ENCODE measurements at regions not wholly inside any gene's neighbourhood (a gene's known extent, or its start where the extent isn't known, plus 50 kb on each side); places are given as distances from the start of the nearest gene placed in this dataset.

- DNase-seq = no peak
- H3K27me3 ChIP-seq = no peaks in the 10 kb centered on the region
- H3K27ac ChIP-seq = no peak overlapping the region
- intact Hi-C loops (cut with DNase I; ENCODE audit: low total_unique reads) = no loop called here
- H3K4me1 ChIP-seq = no peaks in the 10 kb centered on the region
- H3K9me3 ChIP-seq = no peaks in the 10 kb centered on the region
- TF ChIP-seq CTCF (IDR thresholded peaks at IDR 0.05) (no peak), POLR2A (IDR thresholded peaks at IDR 0.05) (no peak)
- H3K36me3 ChIP-seq (ENCODE audit: low read depth, missing control alignments) = no peaks in the 10 kb centered on the region
- no peak overlapping the region for H3K4me3 ChIP-seq
- 85 to 89% methylated on average over 7 of the region's 7 CpGs for WGBS, 2 donors
These were observed 223.4 kb upstream of the AMIGO2 start for GRCh38 chr12:47303207-47303606.

- H3K4me1 ChIP-seq = no peaks in the 10 kb centered on the region
- intact Hi-C loops (cut with DNase I; ENCODE audit: low total_unique reads) = no loop called here
- DNase-seq = no peak
- H3K36me3 ChIP-seq (ENCODE audit: low read depth, missing control alignments) = no peaks in the 10 kb centered on the region
- H3K27ac ChIP-seq = no peak overlapping the region
- H3K9me3 ChIP-seq = no peaks in the 10 kb centered on the region
- no peaks in the 10 kb centered on the region for H3K27me3 ChIP-seq
- no peak overlapping the region for H3K4me3 ChIP-seq
- WGBS, 2 donors = 57 to 71% methylated on average over 6 of the region's 6 CpGs
- no peak for TF ChIP-seq CTCF (IDR thresholded peaks at IDR 0.05)
These were observed 222.4 kb upstream of the AMIGO2 start for GRCh38 chr12:47302111-47302671.

- TF ChIP-seq CTCF (IDR thresholded peaks at IDR 0.05) (no peak), POLR2A (IDR thresholded peaks at IDR 0.05) (no peak)
- Histone ChIP-seq H3K27me3 (no peaks in the 10 kb centered on the region), H3K4me3 (no peak overlapping the region), H3K36me3 (ENCODE audit: low read depth, missing control alignments) (no peaks in the 10 kb centered on the region), H3K4me1 (no peaks in the 10 kb centered on the region), H3K9me3 (no peaks in the 10 kb centered on the region), H3K27ac (no peak overlapping the region)
- WGBS, 2 donors = 83 to 90% methylated on average over 1 of the region's 1 CpG
- intact Hi-C loops (cut with DNase I; ENCODE audit: low total_unique reads) = no loop called here
- no peak for DNase-seq
These were observed 219.8 kb upstream of the AMIGO2 start for GRCh38 chr12:47299586-47299985.

GRCh38 chr12:47297993-47298392 is 218.2 kb upstream of the AMIGO2 start:
- intact Hi-C loops (cut with DNase I; ENCODE audit: low total_unique reads) = no loop called here
- Histone ChIP-seq H3K36me3 (ENCODE audit: low read depth, missing control alignments) (no peaks in the 10 kb centered on the region), H3K27me3 (no peaks in the 10 kb centered on the region), H3K4me3 (no peak overlapping the region), H3K9me3 (no peaks in the 10 kb centered on the region), H3K27ac (no peak overlapping the region), H3K4me1 (no peaks in the 10 kb centered on the region)
- no peak for DNase-seq
- TF ChIP-seq POLR2A (IDR thresholded peaks at IDR 0.05) (no peak), CTCF (IDR thresholded peaks at IDR 0.05) (no peak)

DNA sequence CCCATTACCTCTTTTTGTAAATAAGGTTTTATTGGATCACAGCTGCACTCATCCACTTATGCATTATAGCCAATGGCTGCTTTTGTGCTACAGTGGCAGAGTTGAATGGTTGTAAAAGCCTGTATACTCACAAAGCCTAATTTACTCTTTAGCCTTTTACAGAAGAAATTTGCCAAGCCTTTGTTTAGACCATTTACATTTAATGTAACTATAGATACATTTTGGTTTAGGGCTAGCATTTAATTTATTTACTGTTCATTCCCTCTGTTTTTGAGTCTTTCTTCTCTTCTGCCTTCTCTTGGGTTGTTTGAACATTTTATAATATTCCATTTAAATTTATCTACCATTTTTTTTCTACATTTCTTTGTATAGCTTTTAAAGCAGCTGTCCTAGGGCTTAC is 217.1 kb upstream of the AMIGO2 start:
- no peak for DNase-seq
- intact Hi-C loops (cut with DNase I; ENCODE audit: low total_unique reads) = no loop called here
- H3K36me3 ChIP-seq (ENCODE audit: low read depth, missing control alignments) = no peaks in the 10 kb centered on the region
- H3K27me3 ChIP-seq = no peaks in the 10 kb centered on the region
- H3K9me3 ChIP-seq = no peaks in the 10 kb centered on the region
- no peaks in the 10 kb centered on the region for H3K4me1 ChIP-seq
- TF ChIP-seq CTCF (IDR thresholded peaks at IDR 0.05) (no peak), POLR2A (IDR thresholded peaks at IDR 0.05) (no peak)
- H3K4me3 ChIP-seq = no peak overlapping the region
- H3K27ac ChIP-seq = no peak overlapping the region
